ENCODE measurements at regions not wholly inside any gene's neighbourhood (a gene's known extent, or its start where the extent isn't known, plus 50 kb on each side); places are given as distances from the start of the nearest gene placed in this dataset.

GRCh38 chr10:65355141-65355680, 1570.6 kb upstream of the LRRTM3 start:
- TF ChIP-seq EZH2 (IDR thresholded peaks at IDR 0.05; ENCODE audit: borderline replicate concordance, low read length) (no peak), CTCF (IDR thresholded peaks at IDR 0.05; ENCODE audit: low read length) (no peak)
